Endothelial cell (in vitro differentiated cells): ENCODE measurements at regions not wholly inside any gene's neighbourhood (a gene's known extent, or its start where the extent isn't known, plus 50 kb on each side); places are given as distances from the start of the nearest gene placed in this dataset.

Experiments
- DNase-seq: peaks from one replicate; pipeline ENCODE4 v3.0.0; 2021; ENCODE audit warnings: low spot score
- H3K27ac Mint-ChIP-seq: one replicate; pipeline ENCODE4 v1.8.0; 2021; ENCODE audit warnings: mixed read lengths, inconsistent platforms; ENCODE audit not compliant: unreplicated experiment
- H3K27me3 Mint-ChIP-seq: one replicate; pipeline ENCODE4 v1.8.0; 2021; ENCODE audit warnings: mild to moderate bottlenecking, moderate library complexity, mixed read lengths, inconsistent platforms; ENCODE audit not compliant: unreplicated experiment
- H3K36me3 Mint-ChIP-seq: one replicate; pipeline ENCODE4 v1.8.0; 2021; ENCODE audit warnings: mild to moderate bottlenecking, low read depth, mixed read lengths, inconsistent platforms; ENCODE audit not compliant: unreplicated experiment
- H3K4me1 Mint-ChIP-seq: one replicate; pipeline ENCODE4 v1.8.0; 2021; ENCODE audit warnings: mild to moderate bottlenecking, mixed read lengths, inconsistent platforms; ENCODE audit not compliant: unreplicated experiment
- H3K4me3 Mint-ChIP-seq: one replicate; pipeline ENCODE4 v1.8.0; 2021; ENCODE audit warnings: mild to moderate bottlenecking, mixed read lengths, inconsistent platforms; ENCODE audit not compliant: unreplicated experiment
- H3K9me3 Mint-ChIP-seq: one replicate; pipeline ENCODE4 v1.8.0; 2021; ENCODE audit warnings: mixed read lengths, inconsistent platforms; ENCODE audit not compliant: unreplicated experiment
- TF ChIP-seq, protein P1 (sequence below): fragments of 200-600 bp; sonication (generic); IDR thresholded peaks from one replicate; pipeline ENCODE4 v1.5.0; 2021; ENCODE audit warnings: antibody characterized with exemption; ENCODE audit not compliant: unreplicated experiment

DNA sequence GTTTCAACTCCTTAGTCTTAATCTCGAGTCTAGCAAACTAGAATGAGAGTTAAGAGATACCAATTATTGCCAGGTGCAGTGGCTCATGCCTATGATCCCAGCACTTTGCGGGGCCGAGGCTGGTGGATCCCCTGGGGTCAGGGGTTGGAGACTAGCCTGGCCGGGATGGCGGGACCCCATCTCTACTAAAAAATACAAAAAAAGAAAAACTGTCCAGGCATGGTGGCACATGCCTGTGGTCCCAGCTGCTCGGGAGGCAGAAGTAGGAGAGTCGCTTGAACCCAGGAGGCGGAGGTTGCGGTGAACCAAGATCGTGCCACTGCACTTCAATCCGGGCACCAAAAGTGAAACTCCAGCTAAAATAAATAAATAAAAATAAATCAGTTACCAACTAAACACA, 1119.5 kb upstream of the ATXN8OS start:
- no peaks in the 10 kb centered on the region for H3K4me1 Mint-ChIP-seq
- H3K27ac Mint-ChIP-seq = no peak overlapping the region
- H3K27me3 Mint-ChIP-seq = peaks cover 4% of the 10 kb centered on the region
- TF ChIP-seq, protein P1, sequence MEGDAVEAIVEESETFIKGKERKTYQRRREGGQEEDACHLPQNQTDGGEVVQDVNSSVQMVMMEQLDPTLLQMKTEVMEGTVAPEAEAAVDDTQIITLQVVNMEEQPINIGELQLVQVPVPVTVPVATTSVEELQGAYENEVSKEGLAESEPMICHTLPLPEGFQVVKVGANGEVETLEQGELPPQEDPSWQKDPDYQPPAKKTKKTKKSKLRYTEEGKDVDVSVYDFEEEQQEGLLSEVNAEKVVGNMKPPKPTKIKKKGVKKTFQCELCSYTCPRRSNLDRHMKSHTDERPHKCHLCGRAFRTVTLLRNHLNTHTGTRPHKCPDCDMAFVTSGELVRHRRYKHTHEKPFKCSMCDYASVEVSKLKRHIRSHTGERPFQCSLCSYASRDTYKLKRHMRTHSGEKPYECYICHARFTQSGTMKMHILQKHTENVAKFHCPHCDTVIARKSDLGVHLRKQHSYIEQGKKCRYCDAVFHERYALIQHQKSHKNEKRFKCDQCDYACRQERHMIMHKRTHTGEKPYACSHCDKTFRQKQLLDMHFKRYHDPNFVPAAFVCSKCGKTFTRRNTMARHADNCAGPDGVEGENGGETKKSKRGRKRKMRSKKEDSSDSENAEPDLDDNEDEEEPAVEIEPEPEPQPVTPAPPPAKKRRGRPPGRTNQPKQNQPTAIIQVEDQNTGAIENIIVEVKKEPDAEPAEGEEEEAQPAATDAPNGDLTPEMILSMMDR = no peak
- H3K36me3 Mint-ChIP-seq = no peaks in the 10 kb centered on the region
- no peak for DNase-seq
- H3K9me3 Mint-ChIP-seq = no peaks in the 10 kb centered on the region
- no peak overlapping the region for H3K4me3 Mint-ChIP-seq

DNA sequence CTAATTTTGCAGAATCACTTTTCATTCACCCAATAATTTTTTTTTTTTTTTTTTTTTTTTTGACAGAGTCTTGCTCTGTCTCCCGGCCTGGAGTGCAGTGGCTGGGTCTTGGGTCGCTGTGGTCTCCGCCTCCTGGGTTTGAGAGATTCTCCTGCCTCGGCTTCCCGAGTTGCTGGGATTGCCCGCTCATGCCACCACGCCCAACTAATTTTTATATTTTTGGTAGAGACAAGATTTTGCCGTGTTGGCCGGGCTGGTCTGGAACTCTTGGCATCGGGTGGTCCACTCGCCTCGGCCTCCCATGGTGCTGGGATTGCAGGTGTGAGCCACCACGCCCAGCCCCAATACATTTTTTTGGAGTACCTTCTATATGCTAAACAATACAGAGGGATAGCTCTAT, 1120.0 kb upstream of the ATXN8OS start:
- Mint-ChIP-seq H3K36me3 (no peaks in the 10 kb centered on the region), H3K4me3 (no peak overlapping the region), H3K27ac (no peak overlapping the region), H3K27me3 (peaks cover 4% of the 10 kb centered on the region), H3K4me1 (no peaks in the 10 kb centered on the region), H3K9me3 (no peaks in the 10 kb centered on the region)
- TF ChIP-seq, protein P1 = no peak
- no peak for DNase-seq

- H3K27ac Mint-ChIP-seq = no peak overlapping the region
- H3K4me1 Mint-ChIP-seq = no peaks in the 10 kb centered on the region
- peaks cover 4% of the 10 kb centered on the region for H3K27me3 Mint-ChIP-seq
- TF ChIP-seq, protein P1 = no peak
- no peak overlapping the region for H3K4me3 Mint-ChIP-seq
- H3K9me3 Mint-ChIP-seq = no peaks in the 10 kb centered on the region
- DNase-seq = no peak
- no peaks in the 10 kb centered on the region for H3K36me3 Mint-ChIP-seq
Measured at GRCh38 chr13:68984688-68985319, 1122.8 kb upstream of the ATXN8OS start.

DNA sequence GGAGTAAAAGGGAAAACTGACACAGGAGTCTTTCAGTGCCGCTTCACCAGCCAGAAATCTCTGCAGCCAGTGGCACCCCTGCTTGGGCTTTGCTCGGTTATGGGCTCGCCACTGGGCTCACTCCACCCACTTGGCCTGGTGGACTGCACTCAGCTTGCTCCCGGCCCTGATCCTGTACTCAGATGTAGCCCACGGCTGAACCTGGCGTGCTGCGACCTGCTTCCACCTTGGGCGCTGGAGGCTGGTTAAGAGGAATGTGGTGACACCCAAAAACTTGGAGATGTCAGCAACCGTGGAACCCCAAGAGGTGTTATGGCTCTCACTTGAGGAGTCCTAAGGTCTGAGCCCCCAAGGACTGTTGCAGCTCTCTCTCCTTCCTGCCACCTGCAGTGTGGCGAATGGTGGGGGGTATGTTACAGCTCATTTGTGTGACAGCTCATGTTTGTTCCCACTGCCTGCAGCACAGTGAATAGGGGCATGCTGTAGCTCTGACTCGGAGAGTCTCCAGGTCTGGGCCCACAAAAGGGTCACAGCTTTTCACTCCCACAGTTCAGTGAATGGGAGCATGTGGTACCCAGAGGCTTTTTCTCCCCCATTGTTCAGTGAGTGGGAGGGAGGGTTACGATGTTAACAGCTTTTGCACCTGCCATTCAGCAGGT, 1124.5 kb upstream of the ATXN8OS start:
- no peak overlapping the region for H3K4me3 Mint-ChIP-seq
- H3K36me3 Mint-ChIP-seq = no peaks in the 10 kb centered on the region
- peaks cover 4% of the 10 kb centered on the region for H3K27me3 Mint-ChIP-seq
- H3K4me1 Mint-ChIP-seq = no peaks in the 10 kb centered on the region
- TF ChIP-seq, protein P1 = no peak
- no peak overlapping the region for H3K27ac Mint-ChIP-seq
- no peaks in the 10 kb centered on the region for H3K9me3 Mint-ChIP-seq
- no peak for DNase-seq

DNA sequence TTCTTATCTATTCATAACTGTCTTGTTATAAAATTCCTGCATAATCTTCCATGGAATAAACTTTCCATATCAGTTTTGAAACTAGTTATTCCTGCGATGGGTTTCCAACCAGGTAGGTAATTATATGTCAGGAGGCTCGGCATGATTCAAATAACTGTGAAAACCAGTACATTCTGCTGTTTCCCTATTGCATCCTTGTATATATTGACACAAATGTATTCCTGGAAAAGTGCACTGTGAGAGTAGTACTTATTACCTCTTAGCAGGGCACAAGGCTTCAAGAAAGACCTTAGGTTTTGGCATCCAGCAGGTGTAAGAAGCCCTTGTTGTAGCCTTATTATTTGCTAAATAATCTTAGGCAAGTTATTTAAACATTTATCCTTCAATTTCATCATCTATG, 1131.3 kb upstream of the ATXN8OS start:
- H3K27ac Mint-ChIP-seq = no peak overlapping the region
- H3K27me3 Mint-ChIP-seq = no peaks in the 10 kb centered on the region
- DNase-seq = no peak
- H3K4me3 Mint-ChIP-seq = no peak overlapping the region
- no peaks in the 10 kb centered on the region for H3K9me3 Mint-ChIP-seq
- H3K4me1 Mint-ChIP-seq = no peaks in the 10 kb centered on the region
- TF ChIP-seq, protein P1 = no peak
- H3K36me3 Mint-ChIP-seq = no peaks in the 10 kb centered on the region
